Lower leg skin (tissue), 3 donors: ENCODE measurements at regions not wholly inside any gene's neighbourhood (a gene's known extent, or its start where the extent isn't known, plus 50 kb on each side); places are given as distances from the start of the nearest gene placed in this dataset.

Experiments
- CTCF ChIP-seq, 3 donors: fragments of 450-650 bp; IDR thresholded peaks; one replicate each; pipeline ENCODE4 v1.5.1; 2016; ENCODE audit warnings: antibody characterized with exemption in 3 of 3, mild to moderate bottlenecking in 3 of 3, moderate library complexity in 2 of 3
- POLR2A ChIP-seq, 2 donors: fragments of 450-650 bp; IDR thresholded peaks; one replicate each; pipeline ENCODE4 v1.6.1; 2016 to 2017; ENCODE audit warnings: antibody characterized with exemption in 2 of 2, mild to moderate bottlenecking in 1 of 2, moderate library complexity in 1 of 2

GRCh38 chr3:150104564-150104963, 133.9 kb upstream of the PFN2 start:
- TF ChIP-seq CTCF (IDR thresholded peaks at IDR 0.05) (no peak), POLR2A (IDR thresholded peaks at IDR 0.05) (no peak)
